GM12892 (cell line): ENCODE measurements at regions not wholly inside any gene's neighbourhood (a gene's known extent, or its start where the extent isn't known, plus 50 kb on each side); places are given as distances from the start of the nearest gene placed in this dataset.

Experiments
- DNase-seq: peaks from one replicate; pipeline ENCODE4 v3.0.0; 2011; ENCODE audit not compliant: insufficient read length
- FAIRE-seq: peaks from 2 replicates; lab custom pipeline; 2011; peaks lifted over from hg19 to GRCh38; lab: Jason Lieb, UNC
- POLR2A ChIP-seq: IDR thresholded peaks from 2 replicates; pipeline ENCODE4 v1.6.1; 2011; ENCODE audit warnings: low read depth, low read length, control low read depth
- POLR2AphosphoS5 ChIP-seq: IDR thresholded peaks from 2 replicates; pipeline ENCODE4 v1.6.1; 2011; ENCODE audit warnings: low read depth, low read length, control low read depth
- TAF1 ChIP-seq: IDR thresholded peaks from 2 replicates; pipeline ENCODE4 v1.6.1; 2011; ENCODE audit warnings: low read depth, mild to moderate bottlenecking, control low read depth, low read length, borderline replicate concordance

DNA sequence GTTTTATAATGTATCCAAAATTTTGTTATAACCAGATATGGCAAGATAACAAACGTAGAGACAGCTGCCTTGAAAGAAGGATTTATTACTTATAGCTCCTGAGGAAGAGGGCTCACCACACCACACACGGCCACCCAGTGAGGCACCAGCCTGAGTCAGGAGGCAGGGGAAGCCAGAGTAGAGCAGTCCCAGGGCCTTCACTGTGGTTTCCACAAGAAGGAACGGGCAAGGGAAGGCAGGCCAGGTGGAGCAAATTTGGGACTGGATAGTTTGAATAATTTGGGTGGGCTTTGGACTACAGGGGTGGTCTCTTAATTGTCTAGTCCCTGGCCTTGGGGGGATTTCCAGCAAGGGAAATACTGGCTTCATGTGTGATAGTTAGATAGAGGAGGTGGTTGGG lies 72.5 kb downstream of the RRAGC start:
- TF ChIP-seq POLR2A: no peak
- no peak for TF ChIP-seq POLR2AphosphoS5
- TF ChIP-seq TAF1: no peak
- DNase-seq (no peak), FAIRE-seq (no peak)

DNA sequence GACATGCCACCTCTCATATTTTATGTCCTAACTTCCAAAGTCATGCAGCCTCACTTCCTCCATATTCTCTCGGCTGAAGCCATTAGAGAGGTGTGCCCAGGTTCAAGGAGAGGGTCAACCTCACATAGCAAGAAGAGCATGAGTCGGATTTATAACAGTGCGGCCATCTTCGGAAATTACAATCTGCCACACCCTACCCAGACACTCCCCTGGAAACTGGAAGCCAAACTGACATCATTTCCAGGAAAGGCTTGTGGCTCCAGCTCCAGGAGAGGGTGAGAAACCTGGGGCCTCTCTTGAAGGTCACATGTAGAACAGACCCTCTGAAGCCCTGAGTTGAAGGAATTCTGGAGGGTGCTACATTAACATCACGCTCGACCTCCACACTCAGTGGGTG lies 73.5 kb downstream of the RRAGC start:
- no peak for FAIRE-seq
- no peak for DNase-seq
- TF ChIP-seq POLR2A: no peak
- no peak for TF ChIP-seq POLR2AphosphoS5
- no peak for TF ChIP-seq TAF1

- no peak for TF ChIP-seq TAF1
- TF ChIP-seq POLR2A: no peak
- no peak for TF ChIP-seq POLR2AphosphoS5
- FAIRE-seq (no peak), DNase-seq (no peak)
Observed at GRCh38 chr1:38785285-38786039, 74.1 kb downstream of the RRAGC start.

DNA sequence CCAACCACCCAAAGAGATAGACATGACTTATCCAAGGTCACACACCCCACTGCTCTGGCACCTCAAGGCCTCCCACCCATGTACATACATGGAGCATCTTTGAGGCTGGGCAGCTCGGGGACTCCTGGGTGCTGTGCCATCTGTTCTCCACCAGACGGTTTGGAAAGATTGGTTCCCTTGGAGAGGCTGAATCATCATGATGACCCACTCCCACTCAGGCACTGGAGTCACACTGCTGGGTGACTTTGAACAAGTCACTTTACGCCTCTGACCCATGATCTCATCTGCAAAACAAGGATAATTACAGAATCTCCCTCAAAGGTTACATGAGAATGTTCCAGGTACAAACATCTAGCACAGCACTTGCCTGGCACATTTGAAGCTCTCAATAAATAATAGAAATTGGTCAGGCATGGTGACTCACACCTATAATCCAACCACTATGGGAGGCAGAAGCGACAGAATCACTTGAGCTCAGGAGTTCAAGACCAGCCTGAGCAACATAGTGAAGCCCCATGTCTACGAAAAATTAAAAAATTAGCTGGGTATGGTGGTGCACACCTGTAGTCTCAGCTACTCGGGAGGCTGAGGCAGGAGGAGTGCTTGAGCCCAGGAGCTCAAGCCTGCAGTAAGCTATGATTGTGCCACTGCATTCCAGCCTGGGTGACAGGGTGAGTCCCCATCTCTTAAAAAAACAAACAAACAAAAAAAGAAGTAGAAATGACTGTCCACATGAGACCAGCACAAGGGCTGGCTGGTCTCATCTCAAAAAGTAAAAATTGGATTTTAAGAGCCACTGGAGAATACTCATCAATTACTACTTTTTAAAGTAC lies 74.9 kb downstream of the RRAGC start:
- FAIRE-seq (no peak), DNase-seq (no peak)
- TF ChIP-seq POLR2AphosphoS5 (no peak), TAF1 (no peak), POLR2A (no peak)

DNA sequence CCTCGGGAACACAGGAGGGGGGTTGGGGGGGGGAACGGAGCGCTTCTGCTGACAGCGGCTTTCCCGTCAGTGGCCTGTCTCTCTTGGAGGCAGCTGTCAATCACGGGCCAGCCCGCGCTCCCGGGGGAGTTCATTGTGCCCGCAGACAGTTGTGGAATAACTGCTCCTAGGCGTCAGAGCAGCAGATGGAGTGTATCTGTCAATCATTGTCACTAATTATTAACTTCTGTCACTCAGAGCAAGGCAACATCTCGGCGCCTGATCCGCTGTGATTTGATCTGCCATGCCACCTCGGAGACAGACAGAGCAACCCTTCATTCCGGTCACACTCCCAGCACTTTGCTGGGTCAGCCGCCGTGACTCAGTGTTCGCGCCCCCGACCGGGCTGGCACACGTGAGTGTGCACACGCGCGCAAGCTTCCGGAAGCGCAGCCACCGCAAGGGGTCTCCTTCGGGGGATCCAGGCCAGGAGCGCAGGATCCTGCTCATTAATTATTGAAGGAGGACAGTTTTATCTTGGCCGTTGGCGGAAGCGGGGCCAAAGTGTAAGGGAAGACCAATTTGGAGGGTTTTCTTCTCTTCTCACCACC lies 75.8 kb downstream of the RRAGC start:
- DNase-seq (no peak), FAIRE-seq (no peak)
- no peak for TF ChIP-seq POLR2AphosphoS5
- no peak for TF ChIP-seq TAF1
- TF ChIP-seq POLR2A: no peak

DNA sequence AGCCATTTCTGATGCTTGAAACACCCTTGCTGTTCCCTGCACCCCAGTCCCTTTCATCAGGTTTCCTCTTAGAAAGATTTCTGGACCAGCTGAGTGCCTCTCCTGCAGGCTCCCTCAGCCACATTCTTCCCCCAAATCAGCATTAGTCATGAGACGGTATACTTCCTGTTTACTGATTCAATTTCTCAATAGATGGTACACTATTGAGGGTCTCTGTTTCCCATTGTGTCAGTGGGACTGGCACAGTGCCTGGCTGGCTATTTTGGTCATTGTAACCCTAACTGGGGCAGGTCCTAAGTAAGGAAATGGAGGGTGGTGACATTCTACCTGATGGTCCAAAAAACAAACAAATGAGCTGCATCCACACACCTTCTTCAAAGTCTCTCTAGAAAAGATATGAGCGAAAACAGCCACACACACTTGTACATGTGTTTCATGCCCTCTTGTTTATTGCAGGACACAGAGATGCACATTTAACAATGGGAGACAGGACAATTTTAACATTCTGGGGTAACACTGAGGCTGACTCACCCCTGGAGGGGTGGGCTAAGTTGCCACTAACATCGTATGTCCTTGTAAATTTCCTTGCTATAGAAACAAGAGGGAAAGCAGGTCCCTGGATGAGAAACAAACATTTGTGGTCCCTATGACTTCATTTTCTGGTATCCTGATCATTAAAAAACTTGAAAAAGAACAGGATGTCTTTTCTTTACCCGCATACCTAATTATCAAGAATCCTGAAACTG lies 77.5 kb downstream of the RRAGC start:
- FAIRE-seq: no peak
- TF ChIP-seq POLR2A (no peak), TAF1 (no peak), POLR2AphosphoS5 (no peak)
- DNase-seq: no peak

DNA sequence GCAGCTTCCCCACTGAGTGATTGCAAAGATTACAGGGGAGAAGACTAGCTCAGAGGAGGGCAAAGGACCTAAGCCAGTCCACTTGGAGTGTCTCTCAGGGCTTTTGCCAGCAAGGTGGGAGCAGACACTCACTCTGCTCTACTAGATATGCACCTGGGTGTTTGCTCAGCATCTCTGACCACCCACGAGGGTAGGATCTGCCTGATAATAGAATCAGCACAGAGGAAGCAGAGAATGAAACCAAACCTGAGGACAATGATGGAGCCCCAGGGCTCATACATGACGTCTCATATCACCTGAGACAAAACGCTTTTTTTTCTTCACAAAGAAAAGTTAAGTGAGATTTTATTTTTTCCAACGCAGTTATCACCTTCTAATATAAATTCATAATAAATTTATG lies 79.4 kb downstream of the RRAGC start:
- DNase-seq (no peak), FAIRE-seq (no peak)
- TF ChIP-seq POLR2A (no peak), TAF1 (no peak), POLR2AphosphoS5 (no peak)

DNA sequence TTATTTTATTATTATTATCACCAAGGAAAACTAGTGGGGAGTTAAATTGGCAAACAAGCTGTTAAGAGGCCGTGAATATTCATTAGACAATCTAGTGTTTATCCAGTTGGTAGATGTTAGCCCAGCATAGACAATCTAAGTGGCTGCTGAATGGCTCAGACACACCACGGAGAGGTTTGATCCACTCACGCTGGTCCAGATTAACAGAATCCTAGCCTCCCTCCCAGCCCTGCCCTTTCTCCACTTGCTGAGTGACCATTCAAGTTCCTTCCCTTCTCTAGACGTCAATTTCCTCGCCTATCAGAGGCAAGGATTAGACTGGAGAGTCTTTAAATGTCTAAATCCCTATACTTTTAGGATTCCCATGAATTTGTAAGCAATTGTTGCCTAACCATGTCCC lies 80.1 kb downstream of the RRAGC start:
- no peak for DNase-seq
- FAIRE-seq: no peak
- TF ChIP-seq TAF1 (no peak), POLR2AphosphoS5 (no peak), POLR2A (no peak)

DNA sequence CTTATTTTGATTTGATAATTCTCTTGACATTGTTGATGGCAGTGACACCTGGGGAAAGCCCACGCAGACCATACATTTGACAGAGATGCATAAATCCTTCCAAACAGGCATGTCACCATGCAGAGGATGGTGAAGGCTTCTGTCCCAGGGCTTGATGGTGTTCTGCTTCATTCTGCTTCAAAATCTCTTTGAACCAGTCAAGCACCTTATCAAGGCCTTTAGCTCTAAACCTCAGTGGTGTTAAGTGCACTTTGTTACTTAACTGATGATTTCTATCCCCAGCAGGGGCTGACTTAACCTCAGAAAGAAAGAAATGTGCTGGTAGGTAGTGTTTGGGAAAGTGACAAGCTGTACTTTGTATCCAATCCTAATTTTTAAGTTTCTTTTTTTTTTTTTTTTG lies 81.1 kb downstream of the RRAGC start:
- no peak for TF ChIP-seq POLR2AphosphoS5
- no peak for TF ChIP-seq POLR2A
- no peak for TF ChIP-seq TAF1
- DNase-seq (no peak), FAIRE-seq (no peak)

GRCh38 chr1:38778051-38778450 lies 81.5 kb downstream of the RRAGC start:
- DNase-seq: no peak
- FAIRE-seq: no peak
- TF ChIP-seq POLR2A (no peak), TAF1 (no peak), POLR2AphosphoS5 (no peak)
